GM10266 (cell line): ENCODE measurements at regions not wholly inside any gene's neighbourhood (a gene's known extent, or its start where the extent isn't known, plus 50 kb on each side); places are given as distances from the start of the nearest gene placed in this dataset.
"Not testable (repeated sequence)": the region's sequence is repeated elsewhere in the genome, so short reads cannot be mapped to it uniquely, and the experiment has no call there.

ENCODE experiments used
- DNase-seq: peaks from one replicate; pipeline ENCODE4 v3.0.0; 2012; ENCODE audit errors: extremely low spot score
- CTCF ChIP-seq: IDR thresholded peaks from 2 replicates; pipeline ENCODE4 v1.5.1; 2012; ENCODE audit warnings: mild to moderate bottlenecking, low read depth; ENCODE audit not compliant: control insufficient read depth, insufficient read depth; ENCODE audit errors: missing control alignments

DNA sequence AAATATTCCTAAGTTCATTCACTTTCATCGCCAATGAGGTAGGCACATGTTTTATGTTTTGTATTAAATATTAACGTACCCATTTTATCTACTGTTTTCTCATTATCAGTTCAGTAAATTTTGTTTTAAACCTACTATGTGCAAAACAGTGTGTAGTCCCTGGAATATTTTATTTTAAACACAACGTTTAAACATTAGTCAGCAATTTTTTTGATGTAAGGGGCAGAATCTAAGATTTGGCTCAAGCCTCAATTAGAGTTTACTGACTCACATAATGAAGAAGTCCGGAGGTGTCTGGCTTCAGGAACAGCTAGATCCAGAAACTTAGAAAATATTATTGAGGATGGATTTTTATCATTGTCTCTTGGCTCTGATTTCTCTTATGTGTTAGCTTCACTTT is 267.5 kb downstream of the C12orf75 start:
- DNase-seq: no peak
- no peak for TF ChIP-seq CTCF

GRCh38 chr12:105600911-105601545 is 270.5 kb downstream of the C12orf75 start:
- no peak for DNase-seq
- no peak for TF ChIP-seq CTCF

- not testable (repeated sequence) for DNase-seq
Measured at GRCh38 chr12:105602312-105602711, 271.8 kb downstream of the C12orf75 start.

DNA sequence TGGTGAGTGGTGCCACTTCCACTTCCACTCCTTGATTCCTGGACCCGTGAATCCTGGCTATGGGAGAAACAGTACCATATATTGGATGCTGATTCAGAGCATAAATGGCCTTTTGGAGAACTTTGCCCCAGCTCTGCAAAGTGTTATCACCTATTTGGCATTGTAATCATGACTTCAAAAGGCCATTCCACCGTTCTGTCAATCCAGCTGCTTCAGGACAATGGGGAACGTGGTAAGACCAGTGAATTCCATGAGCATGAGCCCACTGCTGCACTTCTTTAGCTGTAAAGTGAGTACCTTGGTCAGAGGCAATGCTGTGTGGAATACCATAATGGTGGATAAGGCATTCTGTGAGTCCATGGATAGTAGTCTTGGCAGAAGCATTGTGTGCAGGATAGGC is 273.8 kb downstream of the C12orf75 start:
- not testable (repeated sequence) for DNase-seq

DNA sequence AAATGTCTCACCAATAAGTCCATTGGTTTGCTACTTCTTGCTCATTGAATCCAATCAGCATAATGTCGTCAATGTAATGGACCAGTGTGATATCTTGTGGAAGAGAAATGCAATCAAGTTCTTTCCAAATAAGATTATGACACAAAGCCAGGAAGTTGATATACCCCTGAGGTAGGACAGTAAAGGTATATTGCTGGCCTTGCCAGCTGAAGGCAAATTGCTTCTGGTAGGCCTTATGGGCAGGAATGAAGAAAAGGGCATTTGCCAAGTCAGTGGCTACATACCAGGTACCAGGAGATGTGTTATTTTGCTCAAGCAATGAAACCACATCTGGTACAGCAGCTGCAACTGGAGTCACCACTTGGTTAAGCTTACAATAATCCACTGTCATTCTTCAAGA is 276.1 kb downstream of the C12orf75 start:
- not testable (repeated sequence) for DNase-seq

GRCh38 chr12:105609001-105609400 is 278.5 kb downstream of the C12orf75 start:
- not testable (repeated sequence) for DNase-seq

DNA sequence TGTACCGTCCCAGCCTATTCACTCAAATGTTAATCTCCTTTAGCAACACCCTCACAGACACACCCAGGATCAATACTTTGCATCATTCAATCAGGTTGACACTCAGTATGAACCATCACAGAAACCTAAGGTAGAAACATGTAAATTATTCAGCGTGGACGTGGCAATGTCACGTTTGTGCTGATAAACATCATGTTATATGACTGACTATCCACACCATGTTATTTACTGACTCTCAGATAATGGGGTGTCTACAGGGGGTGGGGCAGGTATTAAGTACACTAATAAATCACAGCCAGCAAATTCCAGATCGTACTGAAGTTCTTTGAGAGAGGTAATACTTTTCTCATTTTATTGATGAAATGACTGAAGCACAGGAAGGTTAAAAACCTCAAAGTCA is 280.0 kb downstream of the C12orf75 start:
- DNase-seq: no peak
- no peak for TF ChIP-seq CTCF

- no peak for DNase-seq
- TF ChIP-seq CTCF: no peak
Measured at GRCh38 chr12:105611340-105611739, 280.8 kb downstream of the C12orf75 start.

DNA sequence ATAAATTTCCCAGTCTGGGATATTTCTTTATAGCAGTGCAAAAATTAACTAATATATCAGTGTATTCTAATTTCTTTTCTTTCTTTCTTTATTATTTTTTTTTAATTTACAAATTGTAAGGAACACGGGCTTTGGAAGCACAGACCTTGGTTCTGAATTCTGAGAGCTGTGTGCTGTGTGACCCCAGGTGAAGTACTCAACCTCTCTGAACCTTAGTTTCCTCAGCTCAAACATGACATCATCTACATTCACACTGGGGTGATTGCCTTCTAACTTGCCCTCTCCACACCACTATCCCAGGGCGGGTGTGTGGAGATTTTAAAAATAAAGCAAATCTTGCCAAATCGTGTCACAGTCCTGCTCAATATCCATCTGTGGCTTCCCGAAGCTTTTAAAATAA is 282.8 kb downstream of the C12orf75 start:
- no peak for DNase-seq
- no peak for TF ChIP-seq CTCF

DNA sequence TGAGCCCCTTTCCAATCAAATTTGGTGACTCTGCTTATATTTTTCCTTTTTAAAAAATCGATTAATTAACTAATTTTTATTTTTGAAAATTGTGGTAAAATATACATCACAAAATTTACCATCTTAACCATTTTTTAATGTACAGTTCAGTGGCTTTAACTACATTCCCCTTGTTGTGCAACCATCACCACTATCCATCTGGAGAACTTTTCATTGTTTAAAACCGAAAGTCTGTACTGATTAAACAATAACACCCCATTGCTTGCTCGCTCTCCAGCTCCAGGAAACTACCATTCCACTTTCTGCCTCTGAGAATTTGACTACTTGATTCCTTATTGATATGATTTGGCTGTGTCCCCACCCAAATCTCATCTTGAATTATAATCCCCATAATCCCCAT is 283.4 kb downstream of the C12orf75 start:
- no peak for TF ChIP-seq CTCF
- DNase-seq: no peak
